H9 (cell line): ENCODE measurements at regions not wholly inside any gene's neighbourhood (a gene's known extent, or its start where the extent isn't known, plus 50 kb on each side); places are given as distances from the start of the nearest gene placed in this dataset.

Experiments used
- DNase-seq: peaks from one replicate; pipeline ENCODE4 v3.0.0-alpha.2; 2017
- H2AFZ ChIP-seq: one replicate; pipeline ENCODE4 v1.6.1; 2013; ENCODE audit warnings: mild to moderate bottlenecking, low read length, control low read depth, moderate library complexity
- H2AK5ac ChIP-seq: 2 replicates; pipeline ENCODE4 v1.6.1; 2013; ENCODE audit warnings: low read length, control low read depth, mixed read lengths; ENCODE audit not compliant: insufficient read length
- H2BK120ac ChIP-seq: one replicate; pipeline ENCODE4 v1.6.1; 2013; ENCODE audit warnings: low read depth, mild to moderate bottlenecking, low read length, control low read depth, inconsistent platforms; ENCODE audit not compliant: poor library complexity, severe bottlenecking
- H2BK12ac ChIP-seq: 2 replicates; pipeline ENCODE4 v1.6.1; 2013; ENCODE audit warnings: low read length, control low read depth, mixed read lengths, low read depth; ENCODE audit not compliant: insufficient read length
- H2BK15ac ChIP-seq: 2 replicates; pipeline ENCODE4 v1.6.1; 2013; ENCODE audit warnings: low read depth, low read length, control low read depth
- H2BK20ac ChIP-seq: one replicate; pipeline ENCODE4 v1.6.1; 2013; ENCODE audit warnings: low read depth, mild to moderate bottlenecking, low read length, control low read depth, inconsistent platforms; ENCODE audit not compliant: poor library complexity, severe bottlenecking
- H2BK5ac ChIP-seq: 2 replicates; pipeline ENCODE4 v1.6.1; 2013; ENCODE audit warnings: low read length, control low read depth, mixed read lengths; ENCODE audit not compliant: insufficient read length
- H3K14ac ChIP-seq: 2 replicates; pipeline ENCODE4 v1.6.1; 2013; ENCODE audit warnings: low read length, control low read depth; ENCODE audit not compliant: insufficient read depth
- H3K18ac ChIP-seq: 2 replicates; pipeline ENCODE4 v1.6.1; 2013; ENCODE audit warnings: low read depth, mild to moderate bottlenecking, mixed read lengths, low read length, control low read depth; ENCODE audit not compliant: insufficient read length
- H3K23ac ChIP-seq: 2 replicates; pipeline ENCODE4 v1.6.1; 2013; ENCODE audit warnings: low read length, control low read depth, mixed read lengths, low read depth; ENCODE audit not compliant: insufficient read length
- H3K23me2 ChIP-seq: 2 replicates; pipeline ENCODE4 v1.6.1; 2013; ENCODE audit warnings: low read depth, mild to moderate bottlenecking, mixed read lengths, low read length, control low read depth; ENCODE audit not compliant: insufficient read length, poor library complexity, severe bottlenecking
- H3K27ac ChIP-seq: 2 replicates; pipeline ENCODE4 v1.5.1; 2013; ENCODE audit warnings: low read length, control low read depth, mixed read lengths, low read depth; ENCODE audit not compliant: insufficient read length
- H3K27me3 ChIP-seq: 2 replicates; pipeline ENCODE4 v1.6.1; 2013; ENCODE audit warnings: low read length, control low read depth, inconsistent platforms; ENCODE audit not compliant: insufficient read depth
- H3K4ac ChIP-seq: 2 replicates; pipeline ENCODE4 v1.6.1; 2013; ENCODE audit warnings: low read depth, mild to moderate bottlenecking, control low read depth, inconsistent platforms, low read length, moderate library complexity
- H3K4me1 ChIP-seq: 2 replicates; pipeline ENCODE4 v1.6.1; 2013; ENCODE audit warnings: low read length, control low read depth, inconsistent platforms; ENCODE audit not compliant: insufficient read depth
- H3K4me2 ChIP-seq: 2 replicates; pipeline ENCODE4 v1.6.1; 2013; ENCODE audit warnings: low read length, control low read depth, mixed read lengths; ENCODE audit not compliant: insufficient read length, insufficient read depth
- H3K56ac ChIP-seq: 2 replicates; pipeline ENCODE4 v1.6.1; 2013; ENCODE audit warnings: low read depth, mild to moderate bottlenecking, mixed read lengths, low read length, control low read depth; ENCODE audit not compliant: insufficient read length
- H3K79me1 ChIP-seq: 2 replicates; pipeline ENCODE4 v1.6.1; 2013; ENCODE audit warnings: low read depth, mild to moderate bottlenecking, moderate library complexity, low read length, control low read depth, inconsistent platforms; ENCODE audit not compliant: insufficient read depth, poor library complexity, severe bottlenecking
- H3K79me2 ChIP-seq: 2 replicates; pipeline ENCODE4 v1.6.1; 2013; ENCODE audit warnings: low read length, control low read depth, inconsistent platforms; ENCODE audit not compliant: insufficient read depth
- H3K9ac ChIP-seq: 2 replicates; pipeline ENCODE4 v1.6.1; 2013; ENCODE audit warnings: low read length, control low read depth, mixed read lengths; ENCODE audit not compliant: insufficient read length; ENCODE audit errors: extremely low read depth
- H3K9me3 ChIP-seq: one replicate; pipeline ENCODE4 v1.6.1; 2013; ENCODE audit warnings: low read depth, low read length, inconsistent platforms; ENCODE audit not compliant: control insufficient read depth
- H3T11ph ChIP-seq: one replicate; pipeline ENCODE4 v1.6.1; 2013; ENCODE audit warnings: mild to moderate bottlenecking, low read length, control low read depth, inconsistent platforms
- H4K20me1 ChIP-seq: one replicate; pipeline ENCODE4 v1.6.1; 2013; ENCODE audit not compliant: control insufficient read depth, insufficient read length, insufficient read depth
- H4K5ac ChIP-seq: 2 replicates; pipeline ENCODE4 v1.6.1; 2013; ENCODE audit warnings: low read depth, mild to moderate bottlenecking, mixed read lengths, low read length, control low read depth; ENCODE audit not compliant: insufficient read length
- H4K8ac ChIP-seq: replicated peaks from 2 replicates; pipeline ENCODE4 v1.6.1; 2013; ENCODE audit warnings: low read length, control low read depth, mixed read lengths, low read depth; ENCODE audit not compliant: insufficient read length
- H4K91ac ChIP-seq: 2 replicates; pipeline ENCODE4 v1.6.1; 2013; ENCODE audit warnings: low read depth, mild to moderate bottlenecking, moderate library complexity, mixed read lengths, low read length, control low read depth; ENCODE audit not compliant: insufficient read length
- H3K27ac Mint-ChIP-seq, 3 experiments: 2 replicates in 2 of 3; 3 replicates in 1 of 3; pipeline ENCODE4 v1.8.0; 2020 to 2021; ENCODE audit warnings: mixed read lengths in 3 of 3, mild to moderate bottlenecking in 1 of 3, moderate library complexity in 1 of 3
- H3K27me3 Mint-ChIP-seq: 2 replicates; pipeline ENCODE4 v1.8.0; 2021; ENCODE audit warnings: low read depth, mild to moderate bottlenecking, moderate library complexity, mixed read lengths
- H3K36me3 Mint-ChIP-seq, 3 experiments: 2 replicates in 2 of 3; 3 replicates in 1 of 3; pipeline ENCODE4 v1.8.0; 2020 to 2021; ENCODE audit warnings: low read depth in 3 of 3, mixed read lengths in 3 of 3; ENCODE audit not compliant: insufficient read depth in 1 of 3
- H3K4me1 Mint-ChIP-seq, 2 experiments: 2 replicates each; pipeline ENCODE4 v1.8.0; 2020; ENCODE audit warnings: mixed read lengths in 2 of 2
- H3K4me3 Mint-ChIP-seq, 2 experiments: 2 replicates in 1 of 2; 3 replicates in 1 of 2; pipeline ENCODE4 v1.8.0; 2020 to 2021; ENCODE audit warnings: mild to moderate bottlenecking in 2 of 2, mixed read lengths in 2 of 2, moderate library complexity in 1 of 2
- H3K9me3 Mint-ChIP-seq, 2 experiments: 2 replicates in 1 of 2; 3 replicates in 1 of 2; pipeline ENCODE4 v1.8.0; 2020; ENCODE audit warnings: mild to moderate bottlenecking in 2 of 2, mixed read lengths in 2 of 2, moderate library complexity in 1 of 2
- CTCF ChIP-seq: fragments of 200-600 bp; sonication (generic); conservative IDR thresholded peaks from 3 replicates; pipeline ENCODE4 v1.8.0; 2021; ENCODE audit warnings: antibody characterized with exemption, mild to moderate bottlenecking
- WGBS: extraction: QIAGEN DNeasy Blood & Tissue Kit; methylation state at CpG from one replicate; pipeline ENCODE4 v1.1.7; 2013; ENCODE audit warnings: missing lambda C conversion rate, low lambda C conversion rate, mixed read lengths; ENCODE audit not compliant: insufficient read length; ENCODE audit errors: extremely low coverage; 5-methylcytosine and 5-hydroxymethylcytosine counted together

- no peak overlapping the region for H3T11ph ChIP-seq
- H3K27ac ChIP-seq, result no peak overlapping the region
- H3K4ac ChIP-seq, result no peak overlapping the region
- H3K18ac ChIP-seq, result no peak overlapping the region
- no peak overlapping the region for H4K5ac ChIP-seq
- Mint-ChIP-seq H3K27ac (no peak overlapping the region), H3K36me3 (no peaks in the 10 kb centered on the region), H3K4me3 (no peak overlapping the region), H3K27me3 (no peaks in the 10 kb centered on the region), H3K9me3 (no peaks in the 10 kb centered on the region), H3K4me1 (peaks cover 22 to 25% of the 10 kb centered on the region in 2 experiments)
- no peak overlapping the region for H3K23ac ChIP-seq
- no peaks in the 10 kb centered on the region for H3K23me2 ChIP-seq
- H3K4me2 ChIP-seq, result no peak overlapping the region
- peaks cover 3% of the 10 kb centered on the region; the same call in 1 of the 2 replicates for H3K4me1 ChIP-seq
- no peak for DNase-seq
- no peak overlapping the region for H2AFZ ChIP-seq
- no peak overlapping the region for H3K56ac ChIP-seq
- no peak overlapping the region for H2BK5ac ChIP-seq
- no peak overlapping the region for H3K9ac ChIP-seq
- H4K8ac ChIP-seq, result no peak overlapping the region
- no peak overlapping the region for H3K14ac ChIP-seq
- H4K91ac ChIP-seq, result no peak overlapping the region
- no CpG with 5 or more reads among the region's 5 CpGs for WGBS
- no peaks in the 10 kb centered on the region for H3K79me2 ChIP-seq
- no peaks in the 10 kb centered on the region for H3K9me3 ChIP-seq
- H4K20me1 ChIP-seq, result no peaks in the 10 kb centered on the region
- H2AK5ac ChIP-seq, result no peak overlapping the region
- no peak for TF ChIP-seq CTCF
- H2BK20ac ChIP-seq, result no peak overlapping the region
- no peak overlapping the region for H2BK12ac ChIP-seq
- no peaks in the 10 kb centered on the region for H3K27me3 ChIP-seq
- H3K79me1 ChIP-seq, result no peaks in the 10 kb centered on the region
- H2BK15ac ChIP-seq, result no peak overlapping the region
- H2BK120ac ChIP-seq, result no peak overlapping the region
Measured at GRCh38 chr10:121332829-121333765, 265.1 kb downstream of the FGFR2 start.
